ENCODE measurements at regions not wholly inside any gene's neighbourhood (a gene's known extent, or its start where the extent isn't known, plus 50 kb on each side); places are given as distances from the start of the nearest gene placed in this dataset.

- POLR2A ChIA-PET = no interaction called here
- CTCF ChIA-PET = no interaction called here
- WGBS (ENCODE audit: low lambda C conversion rate) = 15% methylated on average over 1 of the region's 1 CpG
Observed at GRCh38 chr3:163481738-163482137, 1596.6 kb downstream of the SI start.

More at GRCh38 chr3:163481738-163482137, 1596.6 kb downstream of the SI start:
- no peaks in the 10 kb centered on the region for H3K36me3 ChIP-seq (replicated peaks in 1 of 2; ENCODE audit: control insufficient read depth in 1 of 2, insufficient read depth in 2 of 2, low read length in 1 of 2)
- no peak overlapping the region for H3K4me3 ChIP-seq (ENCODE audit: low read depth in 2 of 2, low read length in 1 of 2)
- H2AFZ ChIP-seq (ENCODE audit: low read depth) = no peak overlapping the region
- no peaks in the 10 kb centered on the region for H3K79me2 ChIP-seq (ENCODE audit: insufficient read depth)
- H4K20me1 ChIP-seq (ENCODE audit: insufficient read depth) = no peaks in the 10 kb centered on the region
- no peak overlapping the region for H3K4me2 ChIP-seq
- no peaks in the 10 kb centered on the region for H3F3A ChIP-seq (replicated peaks; ENCODE audit: insufficient read depth)
- DNase-seq = no peak
- no peak overlapping the region for H3K27ac ChIP-seq (ENCODE audit: low read depth in 2 of 2, low read length in 1 of 2)
- H3K9ac ChIP-seq = no peak overlapping the region
- TF ChIP-seq MEF2A (IDR thresholded peaks at IDR 0.05; ENCODE audit: borderline replicate concordance, low read depth) (no peak), ELF1 (IDR thresholded peaks at IDR 0.05) (no peak), EP300 (IDR thresholded peaks at IDR 0.05; ENCODE audit: borderline replicate concordance in 1 of 2, low read depth in 1 of 2, low read length in 1 of 2) (no peak), GABPA (IDR thresholded peaks at IDR 0.05; ENCODE audit: low read depth) (no peak), POLR2AphosphoS5 (IDR thresholded peaks at IDR 0.05; ENCODE audit: low read depth, low read length) (no peak), YY1 (IDR thresholded peaks at IDR 0.05; ENCODE audit: low read depth) (no peak), EZH2phosphoT487 (IDR thresholded peaks at IDR 0.05; ENCODE audit: borderline replicate concordance, low read depth) (no peak), TAF1 (IDR thresholded peaks at IDR 0.05; ENCODE audit: borderline replicate concordance, low read depth, low read length) (no peak), PBX3 (IDR thresholded peaks at IDR 0.05) (no peak), NRF1 (IDR thresholded peaks at IDR 0.05; ENCODE audit: low read depth, low read length) (no peak), TEAD4 (IDR thresholded peaks at IDR 0.05; ENCODE audit: borderline replicate concordance, insufficient read depth) (no peak), RFX5 (IDR thresholded peaks at IDR 0.05; ENCODE audit: low read length) (no peak), MXI1 (IDR thresholded peaks at IDR 0.05; ENCODE audit: low read depth, low read length) (no peak), RCOR1 (IDR thresholded peaks at IDR 0.05; ENCODE audit: low read length) (no peak), GATA2 (CRISPR knock-in tag; IDR thresholded peaks at IDR 0.05) (no peak), ZBTB33 (IDR thresholded peaks at IDR 0.05; ENCODE audit: borderline replicate concordance, low read depth) (no peak)
- TF ChIP-seq, protein P1, sequence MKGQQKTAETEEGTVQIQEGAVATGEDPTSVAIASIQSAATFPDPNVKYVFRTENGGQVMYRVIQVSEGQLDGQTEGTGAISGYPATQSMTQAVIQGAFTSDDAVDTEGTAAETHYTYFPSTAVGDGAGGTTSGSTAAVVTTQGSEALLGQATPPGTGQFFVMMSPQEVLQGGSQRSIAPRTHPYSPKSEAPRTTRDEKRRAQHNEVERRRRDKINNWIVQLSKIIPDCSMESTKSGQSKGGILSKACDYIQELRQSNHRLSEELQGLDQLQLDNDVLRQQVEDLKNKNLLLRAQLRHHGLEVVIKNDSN (IDR thresholded peaks at IDR 0.05; ENCODE audit: borderline replicate concordance, low read depth) = no peak
- TF ChIP-seq, protein P2, sequence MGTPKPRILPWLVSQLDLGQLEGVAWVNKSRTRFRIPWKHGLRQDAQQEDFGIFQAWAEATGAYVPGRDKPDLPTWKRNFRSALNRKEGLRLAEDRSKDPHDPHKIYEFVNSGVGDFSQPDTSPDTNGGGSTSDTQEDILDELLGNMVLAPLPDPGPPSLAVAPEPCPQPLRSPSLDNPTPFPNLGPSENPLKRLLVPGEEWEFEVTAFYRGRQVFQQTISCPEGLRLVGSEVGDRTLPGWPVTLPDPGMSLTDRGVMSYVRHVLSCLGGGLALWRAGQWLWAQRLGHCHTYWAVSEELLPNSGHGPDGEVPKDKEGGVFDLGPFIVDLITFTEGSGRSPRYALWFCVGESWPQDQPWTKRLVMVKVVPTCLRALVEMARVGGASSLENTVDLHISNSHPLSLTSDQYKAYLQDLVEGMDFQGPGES (IDR thresholded peaks at IDR 0.05; ENCODE audit: low read depth, low read length) = no peak
- TF ChIP-seq, protein P3, sequence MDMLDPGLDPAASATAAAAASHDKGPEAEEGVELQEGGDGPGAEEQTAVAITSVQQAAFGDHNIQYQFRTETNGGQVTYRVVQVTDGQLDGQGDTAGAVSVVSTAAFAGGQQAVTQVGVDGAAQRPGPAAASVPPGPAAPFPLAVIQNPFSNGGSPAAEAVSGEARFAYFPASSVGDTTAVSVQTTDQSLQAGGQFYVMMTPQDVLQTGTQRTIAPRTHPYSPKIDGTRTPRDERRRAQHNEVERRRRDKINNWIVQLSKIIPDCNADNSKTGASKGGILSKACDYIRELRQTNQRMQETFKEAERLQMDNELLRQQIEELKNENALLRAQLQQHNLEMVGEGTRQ (IDR thresholded peaks at IDR 0.05; ENCODE audit: borderline replicate concordance, low read depth, low read length) = no peak
- no peaks in the 10 kb centered on the region for H3K27me3 ChIP-seq (ENCODE audit: insufficient read depth)
- H3K4me1 ChIP-seq (ENCODE audit: control insufficient read depth in 1 of 2, insufficient read depth in 2 of 2, low read depth in 1 of 2, low read length in 1 of 2) = no peaks in the 10 kb centered on the region
- no peaks in the 10 kb centered on the region for H3K9me3 ChIP-seq
- H3K9me2 ChIP-seq = no peaks in the 10 kb centered on the region

Measured in SK-N-SH (cell line).